Right forelimb (tissue), 1 donor: ENCODE measurements at regions not wholly inside any gene's neighbourhood (a gene's known extent, or its start where the extent isn't known, plus 50 kb on each side); places are given as distances from the start of the nearest gene placed in this dataset.
"Not testable (repeated sequence)": the region's sequence is repeated elsewhere in the genome, so short reads cannot be mapped to it uniquely, and the experiment has no call there.

Experiments
- DNase-seq: peaks from one replicate; pipeline ENCODE4 v3.0.0-alpha.2; 2018

GRCh38 chr2:35932276-35932963 lies 423.2 kb upstream of the CRIM1 start:
- no peak for DNase-seq

- DNase-seq = no peak
Measured at GRCh38 chr2:35931626-35932025, 424.0 kb upstream of the CRIM1 start.

- no peak for DNase-seq
Measured at GRCh38 chr2:35931115-35931514, 424.5 kb upstream of the CRIM1 start.

GRCh38 chr2:35929551-35929950 lies 426.0 kb upstream of the CRIM1 start:
- no peak for DNase-seq

GRCh38 chr2:35920061-35920460 lies 435.5 kb upstream of the CRIM1 start:
- no peak for DNase-seq

GRCh38 chr2:35915261-35915660 lies 440.3 kb upstream of the CRIM1 start:
- DNase-seq = no peak

GRCh38 chr2:35891936-35892335 lies 463.6 kb upstream of the CRIM1 start:
- DNase-seq = no peak

- DNase-seq = no peak
Measured at GRCh38 chr2:35891528-35891927, 464.1 kb upstream of the CRIM1 start.

- no peak for DNase-seq
Measured at GRCh38 chr2:35887146-35887545, 468.4 kb upstream of the CRIM1 start.

- no peak for DNase-seq
Measured at GRCh38 chr2:35873921-35874320, 481.7 kb upstream of the CRIM1 start.

GRCh38 chr2:35871672-35872071 lies 483.9 kb upstream of the CRIM1 start:
- no peak for DNase-seq

GRCh38 chr2:35870713-35871112 lies 484.9 kb upstream of the CRIM1 start:
- no peak for DNase-seq

GRCh38 chr2:35864141-35864540 lies 491.4 kb upstream of the CRIM1 start:
- no peak for DNase-seq

- no peak for DNase-seq
Measured at GRCh38 chr2:35858216-35858615, 497.4 kb upstream of the CRIM1 start.

GRCh38 chr2:35857498-35857897 lies 498.1 kb upstream of the CRIM1 start:
- no peak for DNase-seq

GRCh38 chr2:35831385-35831784 lies 524.2 kb upstream of the CRIM1 start:
- no peak for DNase-seq

GRCh38 chr2:35830833-35831232 lies 524.7 kb upstream of the CRIM1 start:
- DNase-seq = no peak

GRCh38 chr2:35827086-35827485 lies 528.5 kb upstream of the CRIM1 start:
- DNase-seq = no peak

- DNase-seq = no peak
Measured at GRCh38 chr2:35822716-35823115, 532.9 kb upstream of the CRIM1 start.

- no peak for DNase-seq
Measured at GRCh38 chr2:35821675-35822074, 533.9 kb upstream of the CRIM1 start.

- DNase-seq = no peak
Measured at GRCh38 chr2:35820391-35820790, 535.2 kb upstream of the CRIM1 start.

GRCh38 chr2:35819033-35819432 lies 536.5 kb upstream of the CRIM1 start:
- no peak for DNase-seq

- DNase-seq = not testable (repeated sequence)
Measured at GRCh38 chr2:35818359-35818758, 537.2 kb upstream of the CRIM1 start.

- not testable (repeated sequence) for DNase-seq
Measured at GRCh38 chr2:35814597-35814996, 541.0 kb upstream of the CRIM1 start.

- no peak for DNase-seq
Measured at GRCh38 chr2:35803126-35803525, 552.5 kb upstream of the CRIM1 start.
